ENCODE measurements at regions not wholly inside any gene's neighbourhood (a gene's known extent, or its start where the extent isn't known, plus 50 kb on each side); places are given as distances from the start of the nearest gene placed in this dataset.

DNA sequence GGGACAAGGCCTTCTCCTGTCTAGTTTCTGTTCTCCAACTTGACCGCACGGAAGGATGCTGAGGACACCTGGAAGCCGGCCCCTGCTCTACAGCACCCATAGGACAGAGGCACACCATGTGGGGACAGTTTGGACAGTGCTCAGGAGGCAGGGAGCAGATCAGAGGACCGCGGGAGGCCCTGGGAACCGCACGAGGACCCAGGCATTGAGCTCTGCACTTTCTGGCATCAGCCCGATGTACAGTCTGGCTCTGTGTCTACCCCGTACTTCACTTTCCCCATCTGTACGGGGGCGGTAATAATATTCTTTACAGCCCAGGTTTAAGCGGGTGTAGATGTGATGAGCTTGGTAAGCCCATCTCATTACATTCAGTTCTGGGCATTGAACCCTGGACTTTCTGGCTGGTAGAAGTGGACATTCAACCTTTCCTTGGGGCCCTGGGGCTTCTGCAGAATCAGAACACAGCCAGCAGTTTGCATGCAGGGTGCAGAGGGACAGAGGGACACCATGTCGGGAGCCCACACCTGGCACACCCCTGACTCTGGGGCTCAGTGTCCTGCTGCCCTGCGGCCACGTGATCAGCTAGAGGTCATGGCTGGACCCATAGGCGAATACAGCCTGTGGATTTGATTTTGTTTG lies 258.7 kb downstream of the SEC14L1 start:
- Histone ChIP-seq H3K4me2 (ENCODE audit: low read length) (no peak overlapping the region), H3K4me3 (ENCODE audit: low read length) (no peak overlapping the region), H3K36me3 (ENCODE audit: low read depth, low read length) (peaks cover 29% of the 10 kb centered on the region), H3K4me1 (ENCODE audit: insufficient read depth, low read length) (peaks cover 14% of the 10 kb centered on the region), H3K27me3 (ENCODE audit: low read length) (no peaks in the 10 kb centered on the region), H2AFZ (ENCODE audit: low read length) (no peak overlapping the region), H3F3A (ENCODE audit: low read length, unreplicated experiment) (no peaks in the 10 kb centered on the region), H4K20me1 (ENCODE audit: low read length) (0 out of 2 replicates have a peak, but pooled peaks cover 7% of the 10 kb centered on the region), H3K9ac (ENCODE audit: low read length) (no peak overlapping the region), H3K79me2 (ENCODE audit: low read length) (peaks cover 85% of the 10 kb centered on the region), H3K9me2 (replicated peaks; ENCODE audit: low read length) (no peaks in the 10 kb centered on the region), H3K27ac (ENCODE audit: low read length) (no peak overlapping the region), H3K9me3 (ENCODE audit: low read length) (no peaks in the 10 kb centered on the region)
- POLR2A ChIA-PET (ENCODE audit: unreplicated experiment): no interaction called here
- intact Hi-C loops (cut with micrococcal nuclease): no loop called here
- ATAC-seq (no peak), DNase-seq (no peak)
- no TSS peak for BruUV-seq (replicated peaks)
- TF ChIP-seq EZH2phosphoT487 (IDR thresholded peaks at IDR 0.05; ENCODE audit: borderline replicate concordance, low read length) (no peak), EZH2 (IDR thresholded peaks at IDR 0.05; ENCODE audit: low read length, unreplicated experiment) (no peak)
- TF ChIP-seq, protein P1, sequence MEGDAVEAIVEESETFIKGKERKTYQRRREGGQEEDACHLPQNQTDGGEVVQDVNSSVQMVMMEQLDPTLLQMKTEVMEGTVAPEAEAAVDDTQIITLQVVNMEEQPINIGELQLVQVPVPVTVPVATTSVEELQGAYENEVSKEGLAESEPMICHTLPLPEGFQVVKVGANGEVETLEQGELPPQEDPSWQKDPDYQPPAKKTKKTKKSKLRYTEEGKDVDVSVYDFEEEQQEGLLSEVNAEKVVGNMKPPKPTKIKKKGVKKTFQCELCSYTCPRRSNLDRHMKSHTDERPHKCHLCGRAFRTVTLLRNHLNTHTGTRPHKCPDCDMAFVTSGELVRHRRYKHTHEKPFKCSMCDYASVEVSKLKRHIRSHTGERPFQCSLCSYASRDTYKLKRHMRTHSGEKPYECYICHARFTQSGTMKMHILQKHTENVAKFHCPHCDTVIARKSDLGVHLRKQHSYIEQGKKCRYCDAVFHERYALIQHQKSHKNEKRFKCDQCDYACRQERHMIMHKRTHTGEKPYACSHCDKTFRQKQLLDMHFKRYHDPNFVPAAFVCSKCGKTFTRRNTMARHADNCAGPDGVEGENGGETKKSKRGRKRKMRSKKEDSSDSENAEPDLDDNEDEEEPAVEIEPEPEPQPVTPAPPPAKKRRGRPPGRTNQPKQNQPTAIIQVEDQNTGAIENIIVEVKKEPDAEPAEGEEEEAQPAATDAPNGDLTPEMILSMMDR (conservative IDR thresholded peaks at IDR 0.05; ENCODE audit: low read depth, low read length): no peak
- CTCF ChIA-PET: no interaction called here

GRCh38 chr17:77400445-77400870 lies 259.7 kb downstream of the SEC14L1 start:
- Histone ChIP-seq H4K20me1 (ENCODE audit: low read length) (0 out of 2 replicates have a peak, but pooled peaks cover 7% of the 10 kb centered on the region), H2AFZ (ENCODE audit: low read length) (no peak overlapping the region), H3K27me3 (ENCODE audit: low read length) (no peaks in the 10 kb centered on the region), H3K4me2 (ENCODE audit: low read length) (no peak overlapping the region), H3K79me2 (ENCODE audit: low read length) (peaks cover 84% of the 10 kb centered on the region), H3K9me3 (ENCODE audit: low read length) (no peaks in the 10 kb centered on the region), H3K27ac (ENCODE audit: low read length) (no peak overlapping the region), H3K9me2 (replicated peaks; ENCODE audit: low read length) (no peaks in the 10 kb centered on the region), H3K4me1 (ENCODE audit: insufficient read depth, low read length) (peaks cover 19% of the 10 kb centered on the region), H3K36me3 (ENCODE audit: low read depth, low read length) (peaks cover 29% of the 10 kb centered on the region), H3K4me3 (ENCODE audit: low read length) (no peak overlapping the region), H3F3A (ENCODE audit: low read length, unreplicated experiment) (no peaks in the 10 kb centered on the region), H3K9ac (ENCODE audit: low read length) (no peak overlapping the region)
- DNase-seq (no peak), ATAC-seq (no peak)
- intact Hi-C loops (cut with micrococcal nuclease): no loop called here
- ChIA-PET CTCF (interaction anchor here (0.8 to 1.0 kb wide), 2 partner anchors 27 to 29 kb away, joined by 3 to 6 read pairs; no protein-coding TSS in a partner anchor), POLR2A (ENCODE audit: unreplicated experiment) (no interaction called here)
- TF ChIP-seq EZH2phosphoT487 (IDR thresholded peaks at IDR 0.05; ENCODE audit: borderline replicate concordance, low read length): no peak
- TF ChIP-seq, protein P1 (conservative IDR thresholded peaks at IDR 0.05; ENCODE audit: low read depth, low read length): peak; percentile 63
- BruUV-seq (replicated peaks): no TSS peak

GRCh38 chr17:77402159-77402731 lies 261.5 kb downstream of the SEC14L1 start:
- TF ChIP-seq, protein P1 (conservative IDR thresholded peaks at IDR 0.05; ENCODE audit: low read depth, low read length): no peak
- no peak for TF ChIP-seq EZH2 (IDR thresholded peaks at IDR 0.05; ENCODE audit: low read length, unreplicated experiment)
- TF ChIP-seq EZH2phosphoT487 (IDR thresholded peaks at IDR 0.05; ENCODE audit: borderline replicate concordance, low read length): no peak
- Histone ChIP-seq H3K79me2 (ENCODE audit: low read length) (peaks cover 84% of the 10 kb centered on the region), H3K27me3 (ENCODE audit: low read length) (no peaks in the 10 kb centered on the region), H4K20me1 (ENCODE audit: low read length) (0 out of 2 replicates have a peak, but pooled peaks cover 7% of the 10 kb centered on the region), H2AFZ (ENCODE audit: low read length) (no peak overlapping the region), H3K9me3 (ENCODE audit: low read length) (no peaks in the 10 kb centered on the region), H3K4me1 (ENCODE audit: insufficient read depth, low read length) (peaks cover 21% of the 10 kb centered on the region), H3K9me2 (replicated peaks; ENCODE audit: low read length) (no peaks in the 10 kb centered on the region), H3K4me2 (ENCODE audit: low read length) (no peak overlapping the region), H3K27ac (ENCODE audit: low read length) (no peak overlapping the region), H3K9ac (ENCODE audit: low read length) (no peak overlapping the region), H3K4me3 (ENCODE audit: low read length) (no peak overlapping the region), H3F3A (ENCODE audit: low read length, unreplicated experiment) (no peaks in the 10 kb centered on the region), H3K36me3 (ENCODE audit: low read depth, low read length) (peaks cover 29% of the 10 kb centered on the region)
- DNase-seq (no peak), ATAC-seq (no peak)
- ChIA-PET POLR2A (ENCODE audit: unreplicated experiment) (no interaction called here), CTCF (no interaction called here)
- BruUV-seq (replicated peaks): TSS peak; percentile 44
- intact Hi-C loops (cut with micrococcal nuclease): no loop called here

Data from PC-3 (cell line).